ENCODE measurements at regions not wholly inside any gene's neighbourhood (a gene's known extent, or its start where the extent isn't known, plus 50 kb on each side); places are given as distances from the start of the nearest gene placed in this dataset.
"Not testable (repeated sequence)": the region's sequence is repeated elsewhere in the genome, so short reads cannot be mapped to it uniquely, and the experiment has no call there.

DNA sequence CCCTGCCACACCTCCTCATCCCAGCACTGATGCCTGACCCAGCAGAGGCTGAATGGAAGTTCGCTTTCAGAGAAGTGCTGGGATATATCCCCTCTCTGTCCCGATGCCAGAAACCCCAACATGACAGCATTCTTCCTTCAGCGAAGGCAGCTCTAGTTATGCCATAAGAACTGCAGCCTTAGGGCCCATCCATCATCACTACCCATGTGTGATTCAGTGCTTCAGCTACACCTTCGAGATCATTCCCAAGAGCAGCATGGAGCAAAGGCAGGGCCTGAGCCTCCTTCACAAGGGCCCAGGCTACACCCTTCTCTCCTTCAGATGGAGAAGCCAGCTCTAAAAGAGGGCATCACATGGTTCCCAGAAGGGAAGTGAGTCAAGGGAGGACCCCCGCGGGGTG lies 198.0 kb downstream of the TBC1D2B start:
- TF ChIP-seq, protein P1, sequence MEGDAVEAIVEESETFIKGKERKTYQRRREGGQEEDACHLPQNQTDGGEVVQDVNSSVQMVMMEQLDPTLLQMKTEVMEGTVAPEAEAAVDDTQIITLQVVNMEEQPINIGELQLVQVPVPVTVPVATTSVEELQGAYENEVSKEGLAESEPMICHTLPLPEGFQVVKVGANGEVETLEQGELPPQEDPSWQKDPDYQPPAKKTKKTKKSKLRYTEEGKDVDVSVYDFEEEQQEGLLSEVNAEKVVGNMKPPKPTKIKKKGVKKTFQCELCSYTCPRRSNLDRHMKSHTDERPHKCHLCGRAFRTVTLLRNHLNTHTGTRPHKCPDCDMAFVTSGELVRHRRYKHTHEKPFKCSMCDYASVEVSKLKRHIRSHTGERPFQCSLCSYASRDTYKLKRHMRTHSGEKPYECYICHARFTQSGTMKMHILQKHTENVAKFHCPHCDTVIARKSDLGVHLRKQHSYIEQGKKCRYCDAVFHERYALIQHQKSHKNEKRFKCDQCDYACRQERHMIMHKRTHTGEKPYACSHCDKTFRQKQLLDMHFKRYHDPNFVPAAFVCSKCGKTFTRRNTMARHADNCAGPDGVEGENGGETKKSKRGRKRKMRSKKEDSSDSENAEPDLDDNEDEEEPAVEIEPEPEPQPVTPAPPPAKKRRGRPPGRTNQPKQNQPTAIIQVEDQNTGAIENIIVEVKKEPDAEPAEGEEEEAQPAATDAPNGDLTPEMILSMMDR (IDR thresholded peaks at IDR 0.05 in 8 of 11, conservative IDR thresholded peaks at IDR 0.05 in 3 of 11) = not testable (repeated sequence)
- TF ChIP-seq POLR2A, POLR2AphosphoS5 (IDR thresholded peaks at IDR 0.05): not testable (repeated sequence)
